ENCODE measurements at regions not wholly inside any gene's neighbourhood (a gene's known extent, or its start where the extent isn't known, plus 50 kb on each side); places are given as distances from the start of the nearest gene placed in this dataset.

DNA sequence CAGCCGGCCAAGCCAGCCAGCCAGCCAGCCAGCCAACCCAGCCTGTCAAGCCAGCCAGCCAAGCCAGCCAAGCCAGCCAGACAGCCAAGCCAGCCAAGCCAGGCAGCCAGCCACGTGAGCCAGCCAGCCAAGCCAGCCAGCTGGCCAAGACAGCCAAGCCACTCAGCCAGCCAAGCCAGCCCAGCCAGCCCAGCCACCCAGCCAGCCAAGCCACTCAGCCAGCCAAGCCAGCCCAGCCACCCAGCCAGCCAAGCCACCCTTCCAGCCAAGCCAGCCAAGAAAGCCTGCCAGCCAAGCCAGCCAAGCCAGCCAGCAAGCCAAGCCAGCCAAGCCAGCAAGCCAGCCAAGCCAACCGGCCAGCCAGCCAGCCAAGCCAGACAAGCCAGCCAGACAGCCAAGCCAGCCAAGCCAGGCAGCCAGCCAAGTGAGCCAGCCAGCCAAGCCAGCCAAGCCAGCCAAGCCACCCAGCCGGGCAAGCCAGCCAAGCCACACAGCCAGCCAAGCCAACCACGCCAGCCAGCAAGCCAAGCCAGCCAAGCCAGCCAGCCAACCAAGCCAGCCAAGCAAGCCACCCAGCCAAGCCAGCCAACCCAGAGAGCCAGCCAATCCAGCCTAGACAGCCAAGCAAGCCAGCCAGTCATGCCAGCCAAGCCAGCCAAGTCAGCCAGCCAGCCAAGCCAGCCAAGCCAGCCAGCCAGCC, 199.5 kb downstream of the GOLGA6L6 start:
- ATAC-seq (no peak), DNase-seq (ENCODE audit: low read depth, low spot score) (no peak)
- intact Hi-C loops (cut with micrococcal nuclease; ENCODE audit: unreplicated experiment): no loop called here
- BruUV-seq (replicated peaks): no TSS peak
- ChIA-PET CTCF (no interaction called here), POLR2A (no interaction called here)
- H3K27ac ChIP-seq (ENCODE audit: low read length): no peak overlapping the region
- no peaks in the 10 kb centered on the region for H3K27me3 ChIP-seq (ENCODE audit: control insufficient read depth, insufficient read depth, low read length)
- H3K36me3 ChIP-seq (ENCODE audit: control insufficient read depth, insufficient read depth, low read length): no peaks in the 10 kb centered on the region
- H3K4me3 ChIP-seq (ENCODE audit: low read depth in 2 of 2, low read length in 2 of 2): no peak overlapping the region
- no peaks in the 10 kb centered on the region for H3K4me1 ChIP-seq (ENCODE audit: control insufficient read depth, insufficient read depth, low read length)
- TF ChIP-seq, protein P1, sequence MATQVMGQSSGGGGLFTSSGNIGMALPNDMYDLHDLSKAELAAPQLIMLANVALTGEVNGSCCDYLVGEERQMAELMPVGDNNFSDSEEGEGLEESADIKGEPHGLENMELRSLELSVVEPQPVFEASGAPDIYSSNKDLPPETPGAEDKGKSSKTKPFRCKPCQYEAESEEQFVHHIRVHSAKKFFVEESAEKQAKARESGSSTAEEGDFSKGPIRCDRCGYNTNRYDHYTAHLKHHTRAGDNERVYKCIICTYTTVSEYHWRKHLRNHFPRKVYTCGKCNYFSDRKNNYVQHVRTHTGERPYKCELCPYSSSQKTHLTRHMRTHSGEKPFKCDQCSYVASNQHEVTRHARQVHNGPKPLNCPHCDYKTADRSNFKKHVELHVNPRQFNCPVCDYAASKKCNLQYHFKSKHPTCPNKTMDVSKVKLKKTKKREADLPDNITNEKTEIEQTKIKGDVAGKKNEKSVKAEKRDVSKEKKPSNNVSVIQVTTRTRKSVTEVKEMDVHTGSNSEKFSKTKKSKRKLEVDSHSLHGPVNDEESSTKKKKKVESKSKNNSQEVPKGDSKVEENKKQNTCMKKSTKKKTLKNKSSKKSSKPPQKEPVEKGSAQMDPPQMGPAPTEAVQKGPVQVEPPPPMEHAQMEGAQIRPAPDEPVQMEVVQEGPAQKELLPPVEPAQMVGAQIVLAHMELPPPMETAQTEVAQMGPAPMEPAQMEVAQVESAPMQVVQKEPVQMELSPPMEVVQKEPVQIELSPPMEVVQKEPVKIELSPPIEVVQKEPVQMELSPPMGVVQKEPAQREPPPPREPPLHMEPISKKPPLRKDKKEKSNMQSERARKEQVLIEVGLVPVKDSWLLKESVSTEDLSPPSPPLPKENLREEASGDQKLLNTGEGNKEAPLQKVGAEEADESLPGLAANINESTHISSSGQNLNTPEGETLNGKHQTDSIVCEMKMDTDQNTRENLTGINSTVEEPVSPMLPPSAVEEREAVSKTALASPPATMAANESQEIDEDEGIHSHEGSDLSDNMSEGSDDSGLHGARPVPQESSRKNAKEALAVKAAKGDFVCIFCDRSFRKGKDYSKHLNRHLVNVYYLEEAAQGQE (IDR thresholded peaks at IDR 0.05; ENCODE audit: insufficient read depth in 1 of 2, low read depth in 2 of 2, low read length in 1 of 2): no peak
- TF ChIP-seq, protein P2, sequence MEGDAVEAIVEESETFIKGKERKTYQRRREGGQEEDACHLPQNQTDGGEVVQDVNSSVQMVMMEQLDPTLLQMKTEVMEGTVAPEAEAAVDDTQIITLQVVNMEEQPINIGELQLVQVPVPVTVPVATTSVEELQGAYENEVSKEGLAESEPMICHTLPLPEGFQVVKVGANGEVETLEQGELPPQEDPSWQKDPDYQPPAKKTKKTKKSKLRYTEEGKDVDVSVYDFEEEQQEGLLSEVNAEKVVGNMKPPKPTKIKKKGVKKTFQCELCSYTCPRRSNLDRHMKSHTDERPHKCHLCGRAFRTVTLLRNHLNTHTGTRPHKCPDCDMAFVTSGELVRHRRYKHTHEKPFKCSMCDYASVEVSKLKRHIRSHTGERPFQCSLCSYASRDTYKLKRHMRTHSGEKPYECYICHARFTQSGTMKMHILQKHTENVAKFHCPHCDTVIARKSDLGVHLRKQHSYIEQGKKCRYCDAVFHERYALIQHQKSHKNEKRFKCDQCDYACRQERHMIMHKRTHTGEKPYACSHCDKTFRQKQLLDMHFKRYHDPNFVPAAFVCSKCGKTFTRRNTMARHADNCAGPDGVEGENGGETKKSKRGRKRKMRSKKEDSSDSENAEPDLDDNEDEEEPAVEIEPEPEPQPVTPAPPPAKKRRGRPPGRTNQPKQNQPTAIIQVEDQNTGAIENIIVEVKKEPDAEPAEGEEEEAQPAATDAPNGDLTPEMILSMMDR (IDR thresholded peaks at IDR 0.05): no peak
- TF ChIP-seq POLR2AphosphoS5 (IDR thresholded peaks at IDR 0.05; ENCODE audit: low read depth, low read length) (no peak), SIN3A (IDR thresholded peaks at IDR 0.05; ENCODE audit: borderline replicate concordance, insufficient read depth, low read depth, low read length) (no peak), TCF7L2 (IDR thresholded peaks at IDR 0.05; ENCODE audit: low read depth, low read length) (no peak)
- in situ Hi-C loops (cut with HindIII; ENCODE audit: low pct_unique_long_range_greater_than_20kb, low sequenced_read_pairs): no loop called here
- H3K9me3 ChIP-seq (ENCODE audit: control insufficient read depth, insufficient read depth, low read depth, low read length): no peaks in the 10 kb centered on the region

DNA sequence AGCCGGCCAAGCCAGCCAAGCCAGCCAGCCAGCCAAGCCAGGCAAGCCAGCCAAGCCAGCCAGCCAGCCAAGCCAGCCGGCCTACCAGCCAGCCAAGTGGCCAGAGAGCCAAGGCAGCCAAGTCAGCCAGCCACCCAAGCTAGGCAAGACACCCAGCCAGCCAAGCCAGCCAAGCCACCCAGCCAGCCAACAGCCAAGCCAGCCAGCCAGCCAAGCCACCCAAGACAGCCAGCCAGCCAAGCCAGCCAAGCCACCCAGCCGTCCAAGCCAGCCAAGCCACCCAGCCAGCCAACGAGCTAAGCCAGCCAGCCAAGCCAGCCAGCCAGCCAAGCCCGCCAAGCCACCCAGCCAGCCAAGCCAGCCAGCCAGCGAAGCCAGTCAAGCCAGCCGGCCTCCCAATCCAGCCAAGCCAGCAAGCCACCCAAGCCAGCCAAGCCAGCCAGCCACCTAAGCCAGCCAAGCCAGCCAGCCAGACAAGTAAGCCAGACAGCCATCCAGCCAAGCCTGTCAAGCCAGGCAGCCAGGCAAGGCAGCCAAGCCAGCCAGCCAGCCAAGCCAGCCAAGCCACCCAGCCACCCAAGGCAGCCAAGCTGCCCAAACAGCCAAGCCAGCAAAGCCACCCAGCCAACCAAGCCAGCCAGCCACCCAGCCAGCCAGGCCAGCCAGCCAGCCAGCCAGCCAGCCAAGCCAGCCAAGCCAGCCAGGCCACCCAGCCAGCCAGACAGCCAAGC, 200.5 kb downstream of the GOLGA6L6 start:
- Histone ChIP-seq H3K27ac (ENCODE audit: low read length) (no peak overlapping the region), H3K9me3 (ENCODE audit: control insufficient read depth, insufficient read depth, low read depth, low read length) (no peaks in the 10 kb centered on the region), H3K36me3 (ENCODE audit: control insufficient read depth, insufficient read depth, low read length) (no peaks in the 10 kb centered on the region), H3K4me3 (ENCODE audit: low read depth in 2 of 2, low read length in 2 of 2) (no peak overlapping the region), H3K27me3 (ENCODE audit: control insufficient read depth, insufficient read depth, low read length) (no peaks in the 10 kb centered on the region), H3K4me1 (ENCODE audit: control insufficient read depth, insufficient read depth, low read length) (no peaks in the 10 kb centered on the region)
- CTCF ChIA-PET: no interaction called here
- in situ Hi-C loops (cut with HindIII; ENCODE audit: low pct_unique_long_range_greater_than_20kb, low sequenced_read_pairs): no loop called here
- BruUV-seq (replicated peaks): no TSS peak
- intact Hi-C loops (cut with micrococcal nuclease; ENCODE audit: unreplicated experiment): no loop called here
- TF ChIP-seq, protein P1 (IDR thresholded peaks at IDR 0.05; ENCODE audit: insufficient read depth in 1 of 2, low read depth in 2 of 2, low read length in 1 of 2): peak in 1 of 2 experiments; percentile 57; a peak in 1 of 4 replicates
- no peak for TF ChIP-seq TCF7L2 (IDR thresholded peaks at IDR 0.05; ENCODE audit: low read depth, low read length)
- no peak for DNase-seq (ENCODE audit: low read depth, low spot score)
- POLR2A ChIA-PET: no interaction called here
- ATAC-seq: peak; percentile 41; the same call in 1 of the 2 replicates

Measured in Panc1 (cell line).